GM12891 (cell line): ENCODE measurements at regions not wholly inside any gene's neighbourhood (a gene's known extent, or its start where the extent isn't known, plus 50 kb on each side); places are given as distances from the start of the nearest gene placed in this dataset.

ENCODE experiments used
- POLR2A ChIP-seq: IDR thresholded peaks from 2 replicates; pipeline ENCODE4 v1.6.1; 2011; ENCODE audit warnings: low read depth, low read length, control low read depth
- POLR2AphosphoS5 ChIP-seq: IDR thresholded peaks from 2 replicates; pipeline ENCODE4 v1.6.1; 2011; ENCODE audit warnings: low read depth, low read length, control low read depth
- SPI1 ChIP-seq: IDR thresholded peaks from 2 replicates; pipeline ENCODE4 v1.6.1; 2011; ENCODE audit warnings: low read depth, low read length, control low read depth
- TAF1 ChIP-seq: IDR thresholded peaks from 2 replicates; pipeline ENCODE4 v1.6.1; 2011; ENCODE audit warnings: low read depth, low read length, control low read depth

DNA sequence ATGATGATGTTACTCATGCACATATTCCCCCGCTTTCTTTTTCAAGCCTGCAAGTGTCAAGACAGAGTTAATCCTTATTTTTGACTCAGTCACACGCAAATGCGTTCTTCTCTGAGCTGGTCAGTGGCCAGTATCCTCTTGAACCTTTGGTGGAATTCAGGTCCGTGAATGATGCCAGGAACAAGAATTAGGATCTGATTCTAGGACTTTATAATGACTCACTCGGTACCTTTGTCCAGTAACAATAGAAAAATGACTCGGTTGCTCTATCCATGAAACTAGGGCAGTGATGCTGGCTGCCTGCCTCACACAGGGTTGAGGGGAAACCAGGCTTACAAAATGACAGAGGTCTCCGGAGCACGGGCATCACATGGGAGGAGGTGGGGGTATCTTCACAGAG, 185.8 kb upstream of the NUDT4 start:
- TF ChIP-seq POLR2AphosphoS5 (no peak), POLR2A (no peak), SPI1 (no peak), TAF1 (no peak)
